GM18505 (cell line): ENCODE measurements at regions not wholly inside any gene's neighbourhood (a gene's known extent, or its start where the extent isn't known, plus 50 kb on each side); places are given as distances from the start of the nearest gene placed in this dataset.

ENCODE experiments used
- ATAC-seq: cut with Tn5 transposase; IDR thresholded peaks from one replicate; pipeline ENCODE4 v1.9.1; 2021; ENCODE audit not compliant: unreplicated experiment
- POLR2A ChIP-seq: IDR thresholded peaks from 4 replicates; pipeline ENCODE4 v1.6.1; 2011; ENCODE audit warnings: borderline replicate concordance; ENCODE audit not compliant: insufficient read depth, insufficient read length; ENCODE audit errors: extremely low read depth

GRCh38 chr2:4279431-4279830, 576.1 kb downstream of the DCDC2C start:
- TF ChIP-seq POLR2A: no peak
- no peak for ATAC-seq

GRCh38 chr2:4291430-4291829, 588.1 kb downstream of the DCDC2C start:
- ATAC-seq: no peak

GRCh38 chr2:4295680-4296079, 592.3 kb downstream of the DCDC2C start:
- no peak for ATAC-seq

More at GRCh38 chr2:4291430-4291829, 588.1 kb downstream of the DCDC2C start:
- TF ChIP-seq POLR2A: no peak

GRCh38 chr2:4300616-4301015, 597.2 kb downstream of the DCDC2C start:
- no peak for ATAC-seq
- no peak for TF ChIP-seq POLR2A

More at GRCh38 chr2:4295680-4296079, 592.3 kb downstream of the DCDC2C start:
- no peak for TF ChIP-seq POLR2A

- no peak for TF ChIP-seq POLR2A
- ATAC-seq: no peak
These were observed 621.2 kb downstream of the DCDC2C start for GRCh38 chr2:4324531-4324930.

GRCh38 chr2:4336864-4337263, 633.5 kb downstream of the DCDC2C start:
- no peak for TF ChIP-seq POLR2A
- no peak for ATAC-seq

- ATAC-seq: no peak
- TF ChIP-seq POLR2A: no peak
These were observed 635.0 kb downstream of the DCDC2C start for GRCh38 chr2:4338345-4338744.

- TF ChIP-seq POLR2A: no peak
- no peak for ATAC-seq
These were observed 637.2 kb downstream of the DCDC2C start for GRCh38 chr2:4340536-4340935.

GRCh38 chr2:4346628-4347027, 643.3 kb downstream of the DCDC2C start:
- no peak for ATAC-seq

GRCh38 chr2:4353668-4354067, 650.3 kb downstream of the DCDC2C start:
- ATAC-seq: no peak

More at GRCh38 chr2:4346628-4347027, 643.3 kb downstream of the DCDC2C start:
- no peak for TF ChIP-seq POLR2A

GRCh38 chr2:4354164-4354563, 650.8 kb downstream of the DCDC2C start:
- TF ChIP-seq POLR2A: no peak
- ATAC-seq: no peak

More at GRCh38 chr2:4353668-4354067, 650.3 kb downstream of the DCDC2C start:
- TF ChIP-seq POLR2A: no peak

- no peak for TF ChIP-seq POLR2A
- ATAC-seq: no peak
These were observed 651.3 kb downstream of the DCDC2C start for GRCh38 chr2:4354678-4355077.

GRCh38 chr2:4356109-4356508, 652.7 kb downstream of the DCDC2C start:
- no peak for ATAC-seq
- TF ChIP-seq POLR2A: no peak

- no peak for TF ChIP-seq POLR2A
- ATAC-seq: no peak
These were observed 653.2 kb downstream of the DCDC2C start for GRCh38 chr2:4356541-4356940.

GRCh38 chr2:4357121-4357520, 653.7 kb downstream of the DCDC2C start:
- no peak for ATAC-seq
- TF ChIP-seq POLR2A: no peak
